Smooth muscle cell (in vitro differentiated cells): ENCODE measurements at regions not wholly inside any gene's neighbourhood (a gene's known extent, or its start where the extent isn't known, plus 50 kb on each side); places are given as distances from the start of the nearest gene placed in this dataset.
A peak's percentile ranks its signal among the peaks of the same experiment; 100 is the strongest.

Experiments used
- DNase-seq: peaks from one replicate; lab custom pipeline; 2025; ENCODE audit not compliant: unreplicated experiment; lab: John Stamatoyannopoulos, UW
- H2AFZ ChIP-seq: fragments of 200-600 bp; sonication (generic); 2 replicates; pipeline ENCODE4 v1.6.0; 2016; ENCODE audit warnings: antibody characterized with exemption, low read depth, mild to moderate bottlenecking
- H3F3A ChIP-seq: fragments of 200-600 bp; sonication (generic); 2 replicates; pipeline ENCODE4 v1.6.0; 2017; ENCODE audit warnings: antibody characterized with exemption, low read depth
- H3K27ac ChIP-seq: fragments of 200-600 bp; sonication (generic); 2 replicates; pipeline ENCODE4 v1.5.1; 2016; ENCODE audit warnings: low read depth, mild to moderate bottlenecking
- H3K27me3 ChIP-seq: fragments of 200-600 bp; sonication (generic); 2 replicates; pipeline ENCODE4 v1.6.1; 2016; ENCODE audit warnings: low read depth, mild to moderate bottlenecking
- H3K36me3 ChIP-seq: fragments of 200-600 bp; sonication (generic); 2 replicates; pipeline ENCODE4 v1.5.1; 2016; ENCODE audit warnings: low read depth
- H3K4me1 ChIP-seq: fragments of 200-600 bp; sonication (generic); 2 replicates; pipeline ENCODE4 v1.5.1; 2016; ENCODE audit warnings: low read depth
- H3K4me2 ChIP-seq: fragments of 200-600 bp; sonication (generic); 2 replicates; pipeline ENCODE4 v1.6.0; 2016; ENCODE audit warnings: mild to moderate bottlenecking
- H3K4me3 ChIP-seq: fragments of 200-600 bp; sonication (generic); 2 replicates; pipeline ENCODE4 v1.5.1; 2016; ENCODE audit warnings: mild to moderate bottlenecking
- H3K79me2 ChIP-seq: fragments of 200-600 bp; sonication (generic); 2 replicates; pipeline ENCODE4 v1.6.0; 2016; ENCODE audit warnings: low read depth, mild to moderate bottlenecking
- H3K9ac ChIP-seq: fragments of 200-600 bp; sonication (generic); 2 replicates; pipeline ENCODE4 v1.6.0; 2016; ENCODE audit warnings: low read depth
- H3K9me3 ChIP-seq: fragments of 200-600 bp; sonication (generic); replicated peaks from 2 replicates; pipeline ENCODE4 v1.5.1; 2016; ENCODE audit warnings: low read depth
- H4K20me1 ChIP-seq: fragments of 200-600 bp; sonication (generic); 2 replicates; pipeline ENCODE4 v1.6.0; 2016; ENCODE audit warnings: low read depth
- WGBS: methylation state at CpG from one replicate; pipeline ENCODE4 v1.1.7; 2016; ENCODE audit warnings: low lambda C conversion rate; 5-methylcytosine and 5-hydroxymethylcytosine counted together
- TF ChIP-seq, protein P1 (sequence below): fragments of 200-600 bp; sonication (generic); IDR thresholded peaks from 2 replicates; pipeline ENCODE4 v1.5.1; 2017; ENCODE audit warnings: borderline replicate concordance, mild to moderate bottlenecking, antibody characterized with exemption; ENCODE audit not compliant: insufficient read depth, poor library complexity, severe bottlenecking

DNA sequence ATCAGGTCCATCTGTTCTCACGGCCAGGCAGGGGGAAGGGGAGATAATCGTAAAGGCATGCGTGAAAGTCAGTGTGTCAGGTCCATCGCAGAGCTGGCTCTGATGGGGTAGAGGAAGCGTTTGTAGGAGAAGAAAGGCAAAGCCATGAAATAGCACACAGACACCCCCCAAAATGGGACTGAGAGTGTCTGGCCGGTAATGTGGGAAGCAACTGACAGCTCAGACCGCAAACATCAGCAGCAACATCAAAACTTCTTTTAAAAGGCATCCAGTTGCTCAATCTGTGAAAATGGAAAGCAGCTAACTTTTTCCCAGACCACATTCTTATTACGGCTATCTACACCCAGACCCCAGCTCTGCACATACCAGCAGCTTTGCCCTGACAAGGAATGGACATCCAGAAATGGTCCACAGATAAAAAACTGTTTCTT lies 232.6 kb downstream of the EN1 start:
- H3K4me2 ChIP-seq = peak overlapping the region; percentile 70
- peak; percentile 4 for DNase-seq
- 5% methylated on average over 8 of the region's 8 CpGs for WGBS

DNA sequence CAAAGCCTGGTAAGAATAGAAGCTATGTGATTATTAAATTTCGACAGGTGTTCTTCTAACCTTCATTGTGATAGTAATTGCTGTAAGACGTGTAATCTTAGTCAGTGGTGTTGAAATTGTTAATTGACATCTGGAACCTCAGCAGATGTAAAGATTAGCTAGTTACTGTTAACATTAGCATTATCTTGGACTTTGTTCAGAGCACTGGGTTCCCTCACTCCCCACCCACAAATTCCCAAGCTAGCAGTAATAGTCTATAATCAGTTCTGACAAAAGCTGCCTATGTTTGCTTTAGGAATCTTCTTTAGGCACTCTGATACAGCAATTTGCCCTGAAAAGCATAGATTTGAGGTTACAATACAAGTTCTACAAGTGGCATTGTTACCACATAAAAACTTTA lies 233.7 kb downstream of the EN1 start:
- Histone ChIP-seq H3K9me3 (no peaks in the 10 kb centered on the region), H3K4me1 (peaks cover 17% of the 10 kb centered on the region), H2AFZ (no peak overlapping the region), H3K9ac (no peak overlapping the region), H3K4me3 (no peak overlapping the region), H3K4me2 (peak overlapping the region; percentile 70), H3K27ac (peak overlapping the region; percentile 67), H3K27me3 (peaks cover 7% of the 10 kb centered on the region), H4K20me1 (no peaks in the 10 kb centered on the region), H3F3A (peaks cover 17% of the 10 kb centered on the region), H3K36me3 (no peaks in the 10 kb centered on the region), H3K79me2 (no peaks in the 10 kb centered on the region)
- WGBS = 44% methylated on average over 2 of the region's 2 CpGs
- DNase-seq = no peak
- TF ChIP-seq, protein P1, sequence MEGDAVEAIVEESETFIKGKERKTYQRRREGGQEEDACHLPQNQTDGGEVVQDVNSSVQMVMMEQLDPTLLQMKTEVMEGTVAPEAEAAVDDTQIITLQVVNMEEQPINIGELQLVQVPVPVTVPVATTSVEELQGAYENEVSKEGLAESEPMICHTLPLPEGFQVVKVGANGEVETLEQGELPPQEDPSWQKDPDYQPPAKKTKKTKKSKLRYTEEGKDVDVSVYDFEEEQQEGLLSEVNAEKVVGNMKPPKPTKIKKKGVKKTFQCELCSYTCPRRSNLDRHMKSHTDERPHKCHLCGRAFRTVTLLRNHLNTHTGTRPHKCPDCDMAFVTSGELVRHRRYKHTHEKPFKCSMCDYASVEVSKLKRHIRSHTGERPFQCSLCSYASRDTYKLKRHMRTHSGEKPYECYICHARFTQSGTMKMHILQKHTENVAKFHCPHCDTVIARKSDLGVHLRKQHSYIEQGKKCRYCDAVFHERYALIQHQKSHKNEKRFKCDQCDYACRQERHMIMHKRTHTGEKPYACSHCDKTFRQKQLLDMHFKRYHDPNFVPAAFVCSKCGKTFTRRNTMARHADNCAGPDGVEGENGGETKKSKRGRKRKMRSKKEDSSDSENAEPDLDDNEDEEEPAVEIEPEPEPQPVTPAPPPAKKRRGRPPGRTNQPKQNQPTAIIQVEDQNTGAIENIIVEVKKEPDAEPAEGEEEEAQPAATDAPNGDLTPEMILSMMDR = no peak

More for the DNA sequence above, 232.6 kb downstream of the EN1 start:
- TF ChIP-seq, protein P1 = no peak
- Histone ChIP-seq H3F3A (peaks cover 17% of the 10 kb centered on the region), H2AFZ (no peak overlapping the region), H3K4me1 (peaks cover 17% of the 10 kb centered on the region), H3K9ac (no peak overlapping the region), H3K4me3 (no peak overlapping the region), H3K79me2 (no peaks in the 10 kb centered on the region), H3K27me3 (peaks cover 19% of the 10 kb centered on the region), H3K9me3 (no peaks in the 10 kb centered on the region), H4K20me1 (no peaks in the 10 kb centered on the region), H3K27ac (peak overlapping the region; percentile 67), H3K36me3 (no peaks in the 10 kb centered on the region)

DNA sequence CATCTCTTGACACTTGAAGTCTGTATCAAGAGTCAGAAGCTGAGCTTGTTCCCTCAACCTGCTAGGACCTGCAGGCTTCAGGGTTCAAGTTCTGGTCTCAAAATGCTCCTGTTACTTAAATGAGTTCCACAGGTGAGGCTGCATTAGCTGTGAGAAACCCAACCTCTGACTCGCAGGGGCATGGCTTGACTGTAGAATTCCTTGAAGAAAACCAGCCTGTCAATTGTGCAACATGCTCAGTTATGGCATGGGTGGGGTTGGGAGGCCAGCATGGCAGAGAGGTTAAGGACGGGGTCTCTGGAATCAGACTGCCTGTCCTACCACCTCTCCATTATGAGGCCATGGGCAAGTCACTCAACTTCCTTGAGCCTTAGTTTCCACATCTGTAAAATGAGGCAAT lies 235.8 kb downstream of the EN1 start:
- Histone ChIP-seq H3F3A (peaks cover 17% of the 10 kb centered on the region), H3K9me3 (no peaks in the 10 kb centered on the region), H4K20me1 (no peaks in the 10 kb centered on the region), H3K4me3 (no peak overlapping the region), H3K27ac (no peak overlapping the region), H3K9ac (no peak overlapping the region), H3K27me3 (peaks cover 9% of the 10 kb centered on the region), H2AFZ (no peak overlapping the region), H3K79me2 (no peaks in the 10 kb centered on the region), H3K4me2 (no peak overlapping the region), H3K4me1 (peaks cover 17% of the 10 kb centered on the region), H3K36me3 (no peaks in the 10 kb centered on the region)
- TF ChIP-seq, protein P1 = no peak
- WGBS = 87% methylated on average over 2 of the region's 2 CpGs
- DNase-seq = no peak

DNA sequence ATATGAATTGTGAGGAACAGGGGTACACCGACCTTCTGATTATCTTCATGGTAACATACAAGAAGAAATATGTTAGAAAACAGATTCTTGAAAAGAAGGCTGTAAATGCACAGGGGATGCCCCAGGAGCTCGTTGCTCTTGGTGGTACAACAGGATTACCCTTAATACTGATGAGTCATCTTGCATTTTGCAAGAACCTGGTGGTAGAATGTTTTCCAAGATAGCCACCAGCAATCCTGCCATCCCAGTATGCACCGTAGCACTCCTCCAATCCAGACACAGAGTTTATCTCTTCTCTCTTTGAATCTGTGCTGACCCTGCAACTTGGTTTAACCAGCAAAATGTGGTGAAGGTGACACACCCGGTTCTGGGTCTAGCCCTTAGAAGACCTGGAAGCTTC lies 238.3 kb downstream of the EN1 start:
- H3K36me3 ChIP-seq = no peaks in the 10 kb centered on the region
- H3K4me2 ChIP-seq = no peak overlapping the region
- no peaks in the 10 kb centered on the region for H4K20me1 ChIP-seq
- H3K9ac ChIP-seq = no peak overlapping the region
- no peak overlapping the region for H3K27ac ChIP-seq
- H3K79me2 ChIP-seq = no peaks in the 10 kb centered on the region
- H2AFZ ChIP-seq = no peak overlapping the region
- no peak for DNase-seq
- TF ChIP-seq, protein P1 = no peak
- peaks cover 21% of the 10 kb centered on the region for H3K27me3 ChIP-seq
- 53% methylated on average over 4 of the region's 4 CpGs for WGBS
- peaks cover 10% of the 10 kb centered on the region for H3F3A ChIP-seq
- peaks cover 8% of the 10 kb centered on the region for H3K4me1 ChIP-seq
- no peak overlapping the region for H3K4me3 ChIP-seq
- H3K9me3 ChIP-seq = no peaks in the 10 kb centered on the region
